ENCODE measurements at regions not wholly inside any gene's neighbourhood (a gene's known extent, or its start where the extent isn't known, plus 50 kb on each side); places are given as distances from the start of the nearest gene placed in this dataset.

DNA sequence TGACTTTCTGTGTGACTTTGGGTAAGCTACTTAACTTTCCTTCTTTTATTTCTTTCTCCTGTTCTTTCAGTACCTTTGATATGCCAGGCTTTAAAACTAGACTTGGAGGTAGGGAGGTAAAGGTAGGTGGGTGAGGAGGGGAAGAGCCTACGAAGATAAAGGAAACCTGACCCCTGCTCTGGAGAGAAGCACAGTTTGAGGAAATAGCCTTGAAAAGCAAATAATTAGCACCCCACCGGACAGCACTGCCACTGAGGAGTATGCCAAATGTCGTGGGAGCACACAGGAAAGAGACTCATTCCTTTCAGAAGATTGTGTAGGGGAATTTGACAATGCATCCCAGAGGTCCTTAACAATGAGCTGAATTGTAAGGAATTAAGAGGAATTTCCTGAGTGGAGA lies 65.2 kb upstream of the SPAG17 start:
- TF ChIP-seq, protein P1, sequence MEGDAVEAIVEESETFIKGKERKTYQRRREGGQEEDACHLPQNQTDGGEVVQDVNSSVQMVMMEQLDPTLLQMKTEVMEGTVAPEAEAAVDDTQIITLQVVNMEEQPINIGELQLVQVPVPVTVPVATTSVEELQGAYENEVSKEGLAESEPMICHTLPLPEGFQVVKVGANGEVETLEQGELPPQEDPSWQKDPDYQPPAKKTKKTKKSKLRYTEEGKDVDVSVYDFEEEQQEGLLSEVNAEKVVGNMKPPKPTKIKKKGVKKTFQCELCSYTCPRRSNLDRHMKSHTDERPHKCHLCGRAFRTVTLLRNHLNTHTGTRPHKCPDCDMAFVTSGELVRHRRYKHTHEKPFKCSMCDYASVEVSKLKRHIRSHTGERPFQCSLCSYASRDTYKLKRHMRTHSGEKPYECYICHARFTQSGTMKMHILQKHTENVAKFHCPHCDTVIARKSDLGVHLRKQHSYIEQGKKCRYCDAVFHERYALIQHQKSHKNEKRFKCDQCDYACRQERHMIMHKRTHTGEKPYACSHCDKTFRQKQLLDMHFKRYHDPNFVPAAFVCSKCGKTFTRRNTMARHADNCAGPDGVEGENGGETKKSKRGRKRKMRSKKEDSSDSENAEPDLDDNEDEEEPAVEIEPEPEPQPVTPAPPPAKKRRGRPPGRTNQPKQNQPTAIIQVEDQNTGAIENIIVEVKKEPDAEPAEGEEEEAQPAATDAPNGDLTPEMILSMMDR (optimal IDR thresholded peaks at IDR 0.05 in 1 of 3, IDR thresholded peaks at IDR 0.05 in 1 of 3, conservative IDR thresholded peaks at IDR 0.05 in 1 of 3; ENCODE audit: extremely low read depth in 1 of 3, insufficient read depth in 2 of 3, low read length in 3 of 3): no peak
- TF ChIP-seq EZH2 (IDR thresholded peaks at IDR 0.05; ENCODE audit: low read length): no peak
